ENCODE measurements at regions not wholly inside any gene's neighbourhood (a gene's known extent, or its start where the extent isn't known, plus 50 kb on each side); places are given as distances from the start of the nearest gene placed in this dataset.

- Histone ChIP-seq H3K27me3 (ENCODE audit: insufficient read depth, low read depth) (peaks cover 98% of the 10 kb centered on the region), H3K4me1 (replicated peaks; ENCODE audit: insufficient read depth) (no peaks in the 10 kb centered on the region), H3K27ac (no peak overlapping the region), H2AFZ (no peak overlapping the region), H3K9me2 (ENCODE audit: insufficient read depth) (no peaks in the 10 kb centered on the region), H3K9me3 (ENCODE audit: insufficient read depth, low read depth) (no peaks in the 10 kb centered on the region), H3K4me2 (no peak overlapping the region), H3K79me2 (ENCODE audit: low read depth) (no peaks in the 10 kb centered on the region), H3F3A (ENCODE audit: insufficient read depth, low read depth) (no peaks in the 10 kb centered on the region), H4K20me1 (ENCODE audit: insufficient read depth) (0 out of 2 replicates have a peak, but pooled peaks cover 2% of the 10 kb centered on the region), H3K4me3 (no peak overlapping the region), H3K36me3 (ENCODE audit: low read depth) (no peaks in the 10 kb centered on the region)
- CTCF ChIA-PET: no interaction called here
- POLR2A ChIA-PET (ENCODE audit: unreplicated experiment): no interaction called here
- TF ChIP-seq EZH2 (IDR thresholded peaks at IDR 0.05; ENCODE audit: low read depth) (no peak), CTCF (conservative IDR thresholded peaks at IDR 0.05) (no peak)
- BruUV-seq (replicated peaks): no TSS peak
- no peak for DNase-seq
- intact Hi-C loops (cut with micrococcal nuclease; ENCODE audit: unreplicated experiment): no loop called here
Observed at GRCh38 chr17:51355441-51356410, 95.4 kb downstream of the UTP18 start.

- TF ChIP-seq EZH2 (IDR thresholded peaks at IDR 0.05; ENCODE audit: low read depth) (no peak), CTCF (conservative IDR thresholded peaks at IDR 0.05) (no peak)
- intact Hi-C loops (cut with micrococcal nuclease; ENCODE audit: unreplicated experiment): no loop called here
Observed at GRCh38 chr17:51359055-51359454, 98.7 kb downstream of the UTP18 start.

GRCh38 chr17:51362811-51363585 lies 102.7 kb downstream of the UTP18 start:
- no peak for DNase-seq
- intact Hi-C loops (cut with micrococcal nuclease; ENCODE audit: unreplicated experiment): no loop called here

More at GRCh38 chr17:51359055-51359454, 98.7 kb downstream of the UTP18 start:
- Histone ChIP-seq H4K20me1 (ENCODE audit: insufficient read depth) (0 out of 2 replicates have a peak, but pooled peaks cover 2% of the 10 kb centered on the region), H3K4me3 (no peak overlapping the region), H3K79me2 (ENCODE audit: low read depth) (no peaks in the 10 kb centered on the region), H3K9me2 (ENCODE audit: insufficient read depth) (no peaks in the 10 kb centered on the region), H3K36me3 (ENCODE audit: low read depth) (no peaks in the 10 kb centered on the region), H3K27me3 (ENCODE audit: insufficient read depth, low read depth) (peaks cover 96% of the 10 kb centered on the region), H2AFZ (no peak overlapping the region), H3K4me1 (replicated peaks; ENCODE audit: insufficient read depth) (no peaks in the 10 kb centered on the region), H3K27ac (no peak overlapping the region), H3F3A (ENCODE audit: insufficient read depth, low read depth) (no peaks in the 10 kb centered on the region), H3K4me2 (no peak overlapping the region), H3K9me3 (ENCODE audit: insufficient read depth, low read depth) (no peaks in the 10 kb centered on the region)
- DNase-seq: no peak
- POLR2A ChIA-PET (ENCODE audit: unreplicated experiment): no interaction called here
- BruUV-seq (replicated peaks): no TSS peak
- CTCF ChIA-PET: no interaction called here

More at GRCh38 chr17:51362811-51363585, 102.7 kb downstream of the UTP18 start:
- no TSS peak for BruUV-seq (replicated peaks)
- Histone ChIP-seq H3K27ac (no peak overlapping the region), H3K9me2 (ENCODE audit: insufficient read depth) (no peaks in the 10 kb centered on the region), H3K36me3 (ENCODE audit: low read depth) (no peaks in the 10 kb centered on the region), H3K79me2 (ENCODE audit: low read depth) (no peaks in the 10 kb centered on the region), H3K4me2 (no peak overlapping the region), H3K9me3 (ENCODE audit: insufficient read depth, low read depth) (no peaks in the 10 kb centered on the region), H3K4me1 (replicated peaks; ENCODE audit: insufficient read depth) (no peaks in the 10 kb centered on the region), H3F3A (ENCODE audit: insufficient read depth, low read depth) (no peaks in the 10 kb centered on the region), H2AFZ (no peak overlapping the region), H4K20me1 (ENCODE audit: insufficient read depth) (0 out of 2 replicates have a peak, but pooled peaks cover 2% of the 10 kb centered on the region), H3K27me3 (ENCODE audit: insufficient read depth, low read depth) (peaks cover 90% of the 10 kb centered on the region), H3K4me3 (no peak overlapping the region)
- TF ChIP-seq EZH2 (IDR thresholded peaks at IDR 0.05; ENCODE audit: low read depth): no peak
- TF ChIP-seq CTCF (conservative IDR thresholded peaks at IDR 0.05): no peak
- POLR2A ChIA-PET (ENCODE audit: unreplicated experiment): no interaction called here
- CTCF ChIA-PET: no interaction called here
